ENCODE measurements at regions not wholly inside any gene's neighbourhood (a gene's known extent, or its start where the extent isn't known, plus 50 kb on each side); places are given as distances from the start of the nearest gene placed in this dataset.

- TF ChIP-seq POLR2AphosphoS5 (IDR thresholded peaks at IDR 0.05; ENCODE audit: low read depth, low read length) = no peak
- TF ChIP-seq SIN3A (IDR thresholded peaks at IDR 0.05; ENCODE audit: borderline replicate concordance, insufficient read depth, low read length) = no peak
- TF ChIP-seq REST (IDR thresholded peaks at IDR 0.05; ENCODE audit: insufficient read depth in 1 of 2, low read depth in 2 of 2, low read length in 2 of 2) = no peak
Measured at GRCh38 chr2:71832844-71833243, 314.8 kb downstream of the CYP26B1 start.
